ENCODE measurements at regions not wholly inside any gene's neighbourhood (a gene's known extent, or its start where the extent isn't known, plus 50 kb on each side); places are given as distances from the start of the nearest gene placed in this dataset.
"Not testable (repeated sequence)": the region's sequence is repeated elsewhere in the genome, so short reads cannot be mapped to it uniquely, and the experiment has no call there.

- DNase-seq (ENCODE audit: low read depth) = no peak
These were observed 210.7 kb downstream of the EFCAB11 start for GRCh38 chr14:89743828-89744227.

GRCh38 chr14:89740241-89740640 lies 214.3 kb downstream of the EFCAB11 start:
- no peak for DNase-seq (ENCODE audit: low read depth)

GRCh38 chr14:89736881-89737280 lies 217.6 kb downstream of the EFCAB11 start:
- DNase-seq (ENCODE audit: low read depth) = no peak

GRCh38 chr14:89731396-89731933 lies 223.1 kb downstream of the EFCAB11 start:
- DNase-seq (ENCODE audit: low read depth) = no peak

- DNase-seq (ENCODE audit: low read depth) = no peak
These were observed 223.8 kb downstream of the EFCAB11 start for GRCh38 chr14:89730687-89731086.

- no peak for DNase-seq (ENCODE audit: low read depth)
These were observed 225.6 kb downstream of the EFCAB11 start for GRCh38 chr14:89728964-89729363.

- not testable (repeated sequence) for DNase-seq (ENCODE audit: low read depth)
These were observed 228.3 kb downstream of the EFCAB11 start for GRCh38 chr14:89726226-89726625.

GRCh38 chr14:89724628-89724960 lies 229.9 kb downstream of the EFCAB11 start:
- DNase-seq (ENCODE audit: low read depth) = no peak

GRCh38 chr14:89723930-89724627 lies 230.5 kb downstream of the EFCAB11 start:
- DNase-seq (ENCODE audit: low read depth) = peak; percentile 36

GRCh38 chr14:89721956-89722355 lies 232.6 kb downstream of the EFCAB11 start:
- DNase-seq (ENCODE audit: low read depth) = no peak

GRCh38 chr14:89720741-89721729 lies 233.5 kb downstream of the EFCAB11 start:
- DNase-seq (ENCODE audit: low read depth) = no peak

- no peak for DNase-seq (ENCODE audit: low read depth)
These were observed 234.3 kb downstream of the EFCAB11 start for GRCh38 chr14:89720076-89720687.

- no peak for DNase-seq (ENCODE audit: low read depth)
These were observed 235.0 kb downstream of the EFCAB11 start for GRCh38 chr14:89719366-89720075.

- no peak for DNase-seq (ENCODE audit: low read depth)
These were observed 245.4 kb downstream of the EFCAB11 start for GRCh38 chr14:89708982-89709625.

GRCh38 chr14:89707086-89707485 lies 247.4 kb downstream of the EFCAB11 start:
- no peak for DNase-seq (ENCODE audit: low read depth)

- DNase-seq (ENCODE audit: low read depth) = no peak
These were observed 251.7 kb downstream of the EFCAB11 start for GRCh38 chr14:89702876-89703200.

GRCh38 chr14:89702073-89702875 lies 252.3 kb downstream of the EFCAB11 start:
- no peak for DNase-seq (ENCODE audit: low read depth)

- DNase-seq (ENCODE audit: low read depth) = peak; percentile 21
These were observed 253.1 kb downstream of the EFCAB11 start for GRCh38 chr14:89701211-89702043.

- DNase-seq (ENCODE audit: low read depth) = no peak
These were observed 253.7 kb downstream of the EFCAB11 start for GRCh38 chr14:89700801-89701200.

GRCh38 chr14:89699071-89699470 lies 255.5 kb downstream of the EFCAB11 start:
- DNase-seq (ENCODE audit: low read depth) = no peak
